GM18517 (cell line): ENCODE measurements at regions not wholly inside any gene's neighbourhood (a gene's known extent, or its start where the extent isn't known, plus 50 kb on each side); places are given as distances from the start of the nearest gene placed in this dataset.
"Not testable (repeated sequence)": the region's sequence is repeated elsewhere in the genome, so short reads cannot be mapped to it uniquely, and the experiment has no call there.

Experiments
- ATAC-seq: cut with Tn5 transposase; IDR thresholded peaks from one replicate; pipeline ENCODE4 v1.9.1; 2021; ENCODE audit warnings: mild to moderate bottlenecking, moderate library complexity; ENCODE audit not compliant: unreplicated experiment

- no peak for ATAC-seq
Measured at GRCh38 chr16:77060614-77061013, 130.4 kb upstream of the MON1B start.

DNA sequence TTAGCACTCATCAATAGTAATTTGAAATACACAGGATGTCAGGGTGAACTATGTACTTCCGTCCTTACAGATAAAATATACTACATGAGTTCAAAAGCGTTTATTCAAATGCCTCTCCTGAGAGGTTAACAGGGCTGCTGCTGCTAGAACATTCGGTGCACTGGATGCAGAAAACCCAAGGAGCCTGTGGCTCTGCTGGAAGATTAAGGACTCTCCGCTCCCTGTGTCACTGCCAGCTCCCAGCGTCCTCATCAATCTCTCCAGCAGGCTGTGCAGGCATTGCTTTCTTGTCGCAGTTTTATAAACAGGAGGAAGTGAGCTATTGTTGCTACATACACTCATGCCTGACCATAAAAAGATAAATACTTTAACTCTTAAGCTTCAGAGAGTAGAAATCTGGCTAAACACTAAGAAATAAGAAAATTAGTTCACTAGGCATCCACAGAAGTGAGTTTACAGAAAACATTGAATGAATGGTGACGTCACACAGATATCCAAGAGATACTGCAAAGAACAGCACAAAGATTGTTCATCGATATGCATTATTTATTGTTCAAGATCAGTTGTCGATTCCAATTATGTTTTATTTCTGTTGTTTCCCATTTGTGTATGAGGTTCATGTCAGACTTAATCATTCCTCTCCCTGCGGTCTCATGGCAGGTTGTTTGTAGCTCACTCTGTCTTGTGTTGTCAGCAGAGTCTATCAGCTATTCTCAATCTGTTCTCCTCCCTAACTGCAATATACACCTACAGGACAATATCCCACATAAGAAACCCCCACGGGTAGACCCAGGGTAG, 127.9 kb upstream of the MON1B start:
- no peak for ATAC-seq

- ATAC-seq: no peak
Measured at GRCh38 chr16:77063676-77064016, 127.3 kb upstream of the MON1B start.

DNA sequence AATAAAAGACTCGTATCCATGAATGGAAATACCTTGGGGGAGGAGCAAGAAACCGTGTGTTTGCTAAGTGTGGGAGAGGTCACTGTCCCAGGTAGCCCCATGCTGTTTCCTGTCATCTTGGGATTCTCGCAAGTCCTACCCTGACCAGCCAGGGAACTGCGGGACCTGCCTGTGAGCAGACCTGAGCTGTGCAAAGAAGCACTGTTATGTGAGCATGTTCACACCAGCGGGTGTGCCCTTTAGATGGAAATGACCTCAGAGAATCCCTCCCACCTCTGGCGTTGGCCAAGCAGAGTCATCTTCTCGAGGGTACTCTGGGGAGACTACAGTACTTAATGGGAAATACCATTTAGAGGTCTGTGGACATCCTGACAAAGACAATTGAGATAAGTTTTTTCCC, 127.0 kb upstream of the MON1B start:
- no peak for ATAC-seq

GRCh38 chr16:77066896-77067496, 124.0 kb upstream of the MON1B start:
- ATAC-seq: no peak

GRCh38 chr16:77067900-77068299, 123.1 kb upstream of the MON1B start:
- ATAC-seq: no peak

- no peak for ATAC-seq
Measured at GRCh38 chr16:77068402-77068801, 122.6 kb upstream of the MON1B start.

- ATAC-seq: no peak
Measured at GRCh38 chr16:77069929-77070328, 121.1 kb upstream of the MON1B start.

- ATAC-seq: no peak
Measured at GRCh38 chr16:77070683-77071082, 120.3 kb upstream of the MON1B start.

- no peak for ATAC-seq
Measured at GRCh38 chr16:77076839-77077238, 114.2 kb upstream of the MON1B start.

- no peak for ATAC-seq
Measured at GRCh38 chr16:77077256-77077922, 113.6 kb upstream of the MON1B start.

GRCh38 chr16:77085981-77086380, 105.0 kb upstream of the MON1B start:
- no peak for ATAC-seq

DNA sequence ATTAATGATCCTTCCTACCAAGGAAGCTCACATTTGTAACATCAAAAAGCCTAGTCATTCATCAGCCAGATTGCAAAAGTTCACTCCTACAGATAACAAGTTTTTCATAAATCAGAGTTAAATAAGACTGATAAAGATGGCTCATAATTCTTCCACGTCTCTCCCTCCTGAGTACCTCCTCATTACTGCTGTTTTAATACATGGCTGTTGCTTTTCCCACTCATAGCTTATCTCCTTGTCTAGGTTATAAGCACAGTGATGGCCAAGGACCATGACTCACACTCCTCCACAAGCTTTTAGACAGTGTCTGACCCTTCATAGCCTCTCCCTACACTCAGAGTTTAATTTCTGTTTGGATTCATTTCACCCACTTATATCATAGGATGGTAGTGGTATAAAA, 100.9 kb upstream of the MON1B start:
- ATAC-seq: no peak

DNA sequence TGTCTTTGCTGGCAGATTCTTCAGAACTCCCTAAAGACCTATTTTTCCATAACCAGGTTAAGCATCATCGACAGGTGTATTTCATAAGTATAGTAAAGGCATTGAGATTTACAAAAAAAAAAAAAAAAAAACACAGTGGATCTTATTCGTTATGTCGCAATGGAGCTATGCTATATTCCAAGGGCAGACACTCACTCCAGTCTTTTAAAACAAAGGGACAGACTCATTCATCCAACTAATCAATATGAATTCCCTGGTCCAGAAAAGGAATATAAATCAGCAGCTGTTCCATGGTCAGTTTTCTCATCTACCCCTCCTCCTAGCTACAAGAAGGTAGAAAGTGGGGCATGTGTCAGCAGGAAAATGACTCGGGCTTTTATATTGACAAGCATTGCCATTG, 97.7 kb upstream of the MON1B start:
- no peak for ATAC-seq

GRCh38 chr16:77093999-77094398, 97.0 kb upstream of the MON1B start:
- no peak for ATAC-seq

DNA sequence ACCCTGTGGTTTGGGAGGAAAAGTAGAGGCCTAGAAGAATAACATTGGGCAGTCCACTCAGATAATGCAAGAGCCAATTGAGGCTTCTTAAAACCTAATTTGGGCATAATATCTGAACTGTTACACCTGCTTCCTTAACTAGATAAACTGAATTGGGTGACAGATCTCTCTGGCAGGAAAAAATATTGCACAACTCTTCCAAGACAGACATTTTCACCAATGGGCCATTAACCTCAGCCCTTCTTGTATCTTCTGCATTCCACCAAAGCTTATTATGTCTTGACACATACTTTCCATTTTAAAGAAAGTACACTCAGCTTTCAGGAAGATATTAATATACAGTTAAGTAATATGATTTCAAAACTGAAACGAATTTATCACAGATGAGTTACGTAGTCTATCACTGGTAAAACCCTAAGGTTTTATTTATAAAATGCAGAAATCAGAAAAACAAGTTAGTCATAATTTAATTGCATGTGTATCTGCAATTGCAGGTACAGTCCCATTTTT, 79.9 kb upstream of the MON1B start:
- no peak for ATAC-seq

- ATAC-seq: no peak
Measured at GRCh38 chr16:77112746-77113145, 78.2 kb upstream of the MON1B start.

- no peak for ATAC-seq
Measured at GRCh38 chr16:77113835-77114234, 77.2 kb upstream of the MON1B start.

DNA sequence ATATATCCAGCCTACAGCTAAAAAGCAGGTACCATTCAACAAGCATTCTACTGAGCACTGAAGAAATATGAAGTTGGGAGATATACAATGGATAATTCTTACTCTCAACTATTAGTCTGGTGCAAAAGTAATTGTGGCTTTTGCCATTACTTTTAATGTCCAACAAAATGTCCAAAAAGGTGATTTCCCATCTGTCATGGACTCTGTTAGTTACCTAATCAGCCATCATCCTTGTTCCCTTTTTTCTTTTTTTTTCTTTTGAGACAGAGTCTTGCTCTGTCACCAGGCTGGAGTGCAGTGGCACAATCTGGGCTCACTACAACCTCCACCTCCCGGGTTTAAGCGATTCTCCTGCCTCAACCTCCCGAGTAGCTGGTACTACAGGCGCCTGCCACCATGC, 76.6 kb upstream of the MON1B start:
- ATAC-seq: not testable (repeated sequence)

DNA sequence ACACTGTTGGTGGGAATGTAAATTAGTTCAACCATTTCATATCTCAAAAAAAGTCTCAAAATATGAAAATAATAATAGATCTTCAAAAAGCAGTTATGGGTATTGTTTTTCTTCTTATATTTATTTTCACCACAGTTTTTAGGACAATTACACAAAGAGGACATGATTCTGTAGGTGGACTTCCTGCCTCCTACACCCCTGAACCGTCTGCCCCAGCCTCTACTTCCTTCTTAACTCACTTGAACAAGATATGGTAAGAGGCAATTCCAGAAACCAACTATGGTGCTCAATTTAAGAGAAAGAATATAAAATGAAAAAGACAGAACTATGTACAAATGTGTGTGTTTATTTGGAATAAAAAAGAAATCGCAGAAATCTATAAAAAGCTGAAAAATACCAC, 74.1 kb upstream of the MON1B start:
- no peak for ATAC-seq

- no peak for ATAC-seq
Measured at GRCh38 chr16:77117707-77118106, 73.3 kb upstream of the MON1B start.

DNA sequence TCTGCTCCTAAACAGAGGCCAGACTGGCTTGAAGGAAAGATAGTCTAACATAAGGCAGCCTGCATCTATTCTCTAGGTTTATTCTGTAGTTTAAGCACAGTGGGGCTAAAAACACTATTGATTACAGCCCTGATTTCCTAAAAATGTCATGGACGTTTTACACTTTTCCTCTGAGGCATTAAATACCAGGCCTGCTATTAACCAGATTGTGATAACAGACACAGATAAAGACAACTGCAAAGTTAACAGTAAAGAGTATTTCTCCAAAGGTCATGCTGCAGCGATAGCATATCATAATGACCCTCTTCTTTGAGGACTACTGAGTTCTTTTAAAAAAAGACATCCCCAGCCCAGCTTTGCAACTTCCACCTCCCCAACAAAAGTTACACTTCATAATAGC, 59.6 kb upstream of the MON1B start:
- no peak for ATAC-seq
